ENCODE measurements at regions not wholly inside any gene's neighbourhood (a gene's known extent, or its start where the extent isn't known, plus 50 kb on each side); places are given as distances from the start of the nearest gene placed in this dataset.

GRCh38 chr9:86763791-86764190 lies 183.5 kb downstream of the GAS1 start:
- BruUV-seq (replicated peaks), result no TSS peak
- intact Hi-C loops (cut with micrococcal nuclease; ENCODE audit: unreplicated experiment), result no loop called here
- no peak for ATAC-seq
- TF ChIP-seq ZNF564 (CRISPR knock-in tag; IDR thresholded peaks at IDR 0.05) (no peak), EED (CRISPR knock-in tag; IDR thresholded peaks at IDR 0.05) (no peak), NRL (CRISPR knock-in tag; IDR thresholded peaks at IDR 0.05; ENCODE audit: borderline replicate concordance) (no peak), CTCF (CRISPR knock-in tag; IDR thresholded peaks at IDR 0.05) (no peak), MXD3 (CRISPR knock-in tag; IDR thresholded peaks at IDR 0.05) (no peak), ZNF878 (CRISPR knock-in tag; IDR thresholded peaks at IDR 0.05) (no peak), ZFX (CRISPR knock-in tag; IDR thresholded peaks at IDR 0.05; ENCODE audit: low read depth) (no peak), YY1 (IDR thresholded peaks at IDR 0.05; ENCODE audit: insufficient read depth, insufficient replicate concordance, low read depth, low read length) (no peak), HIVEP1 (CRISPR knock-in tag; IDR thresholded peaks at IDR 0.05) (no peak), DZIP1 (CRISPR knock-in tag; IDR thresholded peaks at IDR 0.05) (no peak), LCORL (IDR thresholded peaks at IDR 0.05) (no peak), LCORL (CRISPR knock-in tag; IDR thresholded peaks at IDR 0.05) (no peak), GATA4 (IDR thresholded peaks at IDR 0.05; ENCODE audit: borderline replicate concordance, low read depth) (no peak), NFYB (CRISPR knock-in tag; IDR thresholded peaks at IDR 0.05) (no peak), ATF3 (CRISPR knock-in tag; IDR thresholded peaks at IDR 0.05) (no peak), ARID5B (CRISPR knock-in tag; IDR thresholded peaks at IDR 0.05) (no peak), YEATS4 (CRISPR knock-in tag; IDR thresholded peaks at IDR 0.05; ENCODE audit: borderline replicate concordance) (no peak)

More at GRCh38 chr9:86763791-86764190, 183.5 kb downstream of the GAS1 start:
- FAIRE-seq, result no peak
- DNase-seq (ENCODE audit: low spot score), result no peak
- in situ Hi-C loops (cut with HindIII; ENCODE audit: extremely low pct_ligation_motif_present, low pct_unique_long_range_greater_than_20kb), result no loop called here
- H2AFZ ChIP-seq (ENCODE audit: low read length), result no peak overlapping the region
- ChIA-PET CTCF (ENCODE audit: low intra/inter-chr PET ratio, low total read pairs) (no interaction called here), POLR2A (no interaction called here)
- H3K4me1 ChIP-seq (ENCODE audit: insufficient read depth, low read length), result no peaks in the 10 kb centered on the region
- no peaks in the 10 kb centered on the region for H4K20me1 ChIP-seq (ENCODE audit: insufficient read depth, low read length)
- no peaks in the 10 kb centered on the region for H3K79me2 ChIP-seq (ENCODE audit: insufficient read depth, low read length)
- H3K9me3 ChIP-seq (ENCODE audit: low read length), result no peaks in the 10 kb centered on the region
- peaks cover 0 to 1% of the 10 kb centered on the region in 2 experiments; a peak in 1 of 5 replicates for H3K27me3 ChIP-seq (ENCODE audit: control insufficient read depth in 1 of 2, insufficient read depth in 2 of 2, low read length in 2 of 2)
- no peak overlapping the region for H3K9ac ChIP-seq (ENCODE audit: insufficient read depth, low read depth, low read length)
- H3K4me2 ChIP-seq (ENCODE audit: low read depth, low read length), result no peak overlapping the region
- no peaks in the 10 kb centered on the region for H3K36me3 ChIP-seq (replicated peaks in 1 of 2; ENCODE audit: control insufficient read depth in 1 of 2, insufficient read depth in 2 of 2, low read length in 2 of 2)
- WGBS (ENCODE audit: low lambda C conversion rate), result 23% methylated on average over 2 of the region's 2 CpGs
- no peak overlapping the region for H3K4me3 ChIP-seq (replicated peaks in 1 of 3; ENCODE audit: insufficient read depth in 1 of 3, low read depth in 2 of 3, low read length in 3 of 3)
- no peak overlapping the region for H3K27ac ChIP-seq (ENCODE audit: extremely low read length, insufficient read depth, low read length)

All from HepG2 (cell line).